ENCODE measurements at regions not wholly inside any gene's neighbourhood (a gene's known extent, or its start where the extent isn't known, plus 50 kb on each side); places are given as distances from the start of the nearest gene placed in this dataset.

- TF ChIP-seq CTCF (IDR thresholded peaks at IDR 0.05), result no peak
- intact Hi-C loops (cut with DNase I; ENCODE audit: low total_unique reads), result no loop called here
- Histone ChIP-seq H3K4me1 (no peaks in the 10 kb centered on the region), H3K9me3 (no peaks in the 10 kb centered on the region), H3K4me3 (no peak overlapping the region), H3K27ac (no peak overlapping the region), H3K36me3 (no peaks in the 10 kb centered on the region), H3K27me3 (no peaks in the 10 kb centered on the region)
- DNase-seq, result no peak
Measured at GRCh38 chr3:187932530-187932929, 187.3 kb upstream of the BCL6 start.

- no peaks in the 10 kb centered on the region for H3K36me3 ChIP-seq
- DNase-seq, result no peak
- H3K9me3 ChIP-seq, result no peaks in the 10 kb centered on the region
- TF ChIP-seq CTCF (IDR thresholded peaks at IDR 0.05), result no peak
- H3K27ac ChIP-seq, result no peak overlapping the region
- H3K4me1 ChIP-seq, result no peaks in the 10 kb centered on the region
- H3K4me3 ChIP-seq, result no peak overlapping the region
- intact Hi-C loops (cut with DNase I; ENCODE audit: low total_unique reads), result no loop called here
- no peaks in the 10 kb centered on the region for H3K27me3 ChIP-seq
Measured at GRCh38 chr3:187935623-187936156, 190.4 kb upstream of the BCL6 start.

GRCh38 chr3:187936676-187937075 is 191.4 kb upstream of the BCL6 start:
- Histone ChIP-seq H3K9me3 (no peaks in the 10 kb centered on the region), H3K4me1 (no peaks in the 10 kb centered on the region), H3K27ac (no peak overlapping the region), H3K4me3 (no peak overlapping the region), H3K36me3 (no peaks in the 10 kb centered on the region), H3K27me3 (no peaks in the 10 kb centered on the region)
- DNase-seq, result no peak
- intact Hi-C loops (cut with DNase I; ENCODE audit: low total_unique reads), result no loop called here
- TF ChIP-seq CTCF (IDR thresholded peaks at IDR 0.05), result no peak

GRCh38 chr3:187939891-187940290 is 194.6 kb upstream of the BCL6 start:
- Histone ChIP-seq H3K9me3 (no peaks in the 10 kb centered on the region), H3K27ac (no peak overlapping the region), H3K4me1 (no peaks in the 10 kb centered on the region), H3K27me3 (no peaks in the 10 kb centered on the region), H3K36me3 (no peaks in the 10 kb centered on the region), H3K4me3 (no peak overlapping the region)
- no peak for TF ChIP-seq CTCF (IDR thresholded peaks at IDR 0.05)
- no peak for DNase-seq
- intact Hi-C loops (cut with DNase I; ENCODE audit: low total_unique reads), result no loop called here

GRCh38 chr3:187941135-187941847 is 196.0 kb upstream of the BCL6 start:
- no peak for DNase-seq
- H3K27ac ChIP-seq, result no peak overlapping the region
- H3K27me3 ChIP-seq, result no peaks in the 10 kb centered on the region
- no peak overlapping the region for H3K4me3 ChIP-seq
- no peaks in the 10 kb centered on the region for H3K9me3 ChIP-seq
- no peak for TF ChIP-seq CTCF (IDR thresholded peaks at IDR 0.05)
- H3K36me3 ChIP-seq, result no peaks in the 10 kb centered on the region
- H3K4me1 ChIP-seq, result no peaks in the 10 kb centered on the region
- intact Hi-C loops (cut with DNase I; ENCODE audit: low total_unique reads), result no loop called here
